NCI-H526 treated with DMSO at 0.1 percent for 48 hours (cell line): ENCODE measurements at regions not wholly inside any gene's neighbourhood (a gene's known extent, or its start where the extent isn't known, plus 50 kb on each side); places are given as distances from the start of the nearest gene placed in this dataset.

ENCODE experiments used
- DNase-seq: peaks from one replicate; lab custom pipeline; 2025; lab: John Stamatoyannopoulos, UW

DNA sequence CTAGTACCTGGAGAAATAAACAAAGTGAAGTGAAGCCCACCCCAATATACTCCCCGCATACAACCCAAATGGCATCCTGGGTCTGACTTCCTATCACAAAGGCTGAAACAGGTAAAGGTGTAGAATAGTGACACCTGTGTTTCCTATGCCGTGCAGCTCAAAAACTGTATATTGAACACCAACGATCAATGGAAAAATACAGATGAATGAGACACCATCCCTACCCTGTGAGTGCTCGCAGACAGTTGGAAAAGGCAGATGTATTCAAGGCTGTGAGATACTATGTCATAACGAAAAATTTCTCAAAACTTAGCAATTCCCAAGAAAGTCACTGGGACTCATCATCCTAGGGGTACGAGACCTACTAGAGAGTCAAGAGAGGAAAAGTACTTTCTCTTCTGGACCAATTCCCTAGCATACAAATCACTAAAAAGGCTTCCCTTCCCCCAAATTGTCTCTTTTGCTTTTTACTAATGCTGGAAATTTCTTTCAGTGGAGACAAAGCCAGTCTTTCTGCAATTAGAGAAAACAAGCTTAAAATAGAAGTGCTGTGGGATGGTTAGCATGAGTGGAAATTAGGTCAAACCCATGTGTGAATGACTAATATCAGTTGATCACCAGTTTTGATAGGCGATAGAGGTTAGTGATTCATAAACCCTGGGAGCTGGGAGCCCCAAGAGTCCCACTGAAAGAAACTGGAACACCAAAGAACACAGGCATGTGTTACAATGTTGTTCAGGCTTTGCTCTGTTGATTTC is 249.7 kb downstream of the SPTSSA start:
- no peak for DNase-seq

DNA sequence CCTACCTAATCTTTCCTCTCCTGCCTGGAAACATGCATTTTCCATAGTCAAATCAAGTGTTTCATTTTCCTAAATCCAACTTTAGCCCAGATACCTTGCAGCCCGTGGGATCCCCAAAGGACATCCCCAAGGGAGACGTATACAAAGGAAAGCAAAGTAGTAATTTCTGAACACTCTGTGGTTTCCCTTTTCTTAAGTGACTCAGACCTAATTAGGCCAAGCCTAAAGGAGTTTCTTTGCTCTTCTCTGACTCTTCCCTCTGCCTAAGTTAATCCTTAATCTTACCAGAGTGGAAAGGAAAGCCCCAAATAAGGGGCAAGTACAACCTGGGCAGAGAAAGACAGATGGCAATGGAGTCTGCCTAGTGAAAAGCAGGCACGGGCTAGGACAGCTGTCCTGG is 250.3 kb downstream of the SPTSSA start:
- no peak for DNase-seq

DNA sequence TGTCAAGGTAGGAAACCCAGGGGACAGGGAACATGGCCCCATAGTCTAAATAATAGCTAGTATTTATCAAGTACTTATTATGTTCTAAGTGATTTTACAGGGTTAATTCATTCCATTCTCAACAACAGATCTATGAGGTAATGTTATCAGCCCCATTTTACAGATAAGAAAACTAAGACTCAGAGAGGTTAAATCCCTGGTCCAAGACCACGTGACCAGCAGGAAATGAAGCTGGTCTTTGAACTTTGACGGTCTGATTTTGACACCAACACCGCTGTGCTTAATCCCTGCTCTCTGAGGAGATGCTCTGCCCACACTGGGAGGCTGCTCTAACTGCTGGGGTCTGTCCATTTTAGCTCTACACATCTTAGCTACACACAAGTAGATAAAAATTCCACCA is 253.5 kb downstream of the SPTSSA start:
- no peak for DNase-seq

DNA sequence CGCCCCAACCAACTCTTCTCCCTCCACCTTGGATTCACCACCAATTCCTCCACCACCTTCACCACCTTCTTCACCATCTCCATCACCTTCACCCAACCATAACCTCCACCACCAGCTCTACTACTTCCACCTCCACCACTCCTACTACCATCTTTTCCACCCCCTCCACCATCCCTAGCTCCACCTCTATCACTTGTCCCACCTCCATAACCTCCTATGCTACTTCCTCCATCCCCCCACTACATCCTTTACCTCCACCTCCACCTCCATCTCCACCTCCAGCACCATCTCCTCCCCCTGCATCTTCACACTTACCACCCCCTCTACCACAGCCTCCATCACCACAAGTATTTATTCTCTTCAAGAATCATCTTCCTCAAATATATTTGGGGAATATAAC is 254.9 kb upstream of the EGLN3 start:
- DNase-seq: no peak

DNA sequence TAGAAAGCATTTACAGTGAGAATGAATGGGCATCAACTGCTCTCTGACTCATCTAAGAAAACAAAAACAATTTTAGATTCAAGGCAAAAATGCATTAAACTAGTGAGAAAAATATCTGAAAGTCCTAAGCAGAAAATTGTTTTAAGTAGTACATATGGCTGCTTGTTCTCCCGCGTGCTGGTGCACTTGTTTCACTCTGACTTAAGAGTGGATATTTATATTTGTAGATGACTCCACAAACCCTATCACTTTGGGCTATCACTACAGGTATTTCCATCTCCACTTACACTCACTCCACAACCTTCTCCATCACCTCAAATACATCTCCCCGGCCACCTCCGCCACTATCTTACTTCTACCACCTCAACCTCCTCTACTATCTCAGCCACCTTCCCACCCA is 253.9 kb upstream of the EGLN3 start:
- DNase-seq: no peak

DNA sequence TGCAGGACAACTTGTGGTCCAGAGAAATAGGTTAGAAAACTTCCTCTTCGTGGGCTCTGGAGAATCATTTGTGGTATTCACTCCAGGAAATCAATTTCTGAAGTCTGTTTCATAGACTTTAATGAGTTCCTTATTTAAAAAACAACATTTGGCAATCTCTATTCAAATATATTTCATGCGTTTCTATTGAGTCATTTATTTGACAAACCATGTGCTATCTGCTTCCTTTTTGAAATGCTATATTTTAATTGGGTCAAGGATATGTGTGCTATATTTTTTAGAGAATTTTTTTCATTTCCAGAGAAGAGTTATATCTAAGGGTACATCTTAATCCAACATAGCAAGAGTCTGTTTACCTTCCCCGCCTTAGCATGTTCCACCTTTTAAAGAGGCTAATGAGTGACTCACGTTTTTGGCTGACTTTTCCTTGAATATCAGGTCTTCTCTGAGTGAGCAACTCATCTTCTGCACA is 252.4 kb upstream of the EGLN3 start:
- no peak for DNase-seq

DNA sequence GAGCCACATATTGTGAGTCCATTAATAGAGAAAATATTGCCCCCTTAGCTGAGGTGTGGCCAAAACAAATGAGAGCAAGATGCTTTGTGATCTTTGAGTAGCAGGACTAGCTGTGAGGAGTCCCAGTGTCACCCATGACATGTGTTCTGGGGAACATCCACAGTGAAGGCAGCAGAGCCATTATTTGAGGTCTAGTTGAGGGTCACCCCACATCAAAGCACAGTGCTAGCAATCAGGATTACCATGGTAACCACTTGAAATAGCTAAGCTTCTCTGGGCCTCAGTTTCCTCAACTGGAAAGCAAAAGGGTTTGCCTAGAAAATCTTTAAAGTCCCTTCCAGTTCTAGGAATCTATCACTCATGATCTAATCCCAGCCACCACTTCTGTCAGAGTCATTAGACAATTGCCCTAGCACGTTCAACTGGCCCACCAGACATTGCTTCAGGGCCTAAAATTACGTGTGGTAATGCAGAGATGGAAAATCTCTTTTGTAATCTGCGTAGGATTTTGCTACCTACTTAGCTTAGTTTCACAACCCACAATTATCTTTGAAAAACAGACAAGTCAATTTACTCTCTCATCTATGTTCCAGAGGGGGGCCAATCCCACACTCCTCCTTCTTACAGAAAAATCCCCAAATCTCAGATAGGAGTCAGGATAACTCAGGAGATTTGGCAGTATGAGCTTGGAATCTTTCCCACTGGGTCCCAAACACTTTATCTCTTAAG is 251.2 kb upstream of the EGLN3 start:
- DNase-seq: no peak

DNA sequence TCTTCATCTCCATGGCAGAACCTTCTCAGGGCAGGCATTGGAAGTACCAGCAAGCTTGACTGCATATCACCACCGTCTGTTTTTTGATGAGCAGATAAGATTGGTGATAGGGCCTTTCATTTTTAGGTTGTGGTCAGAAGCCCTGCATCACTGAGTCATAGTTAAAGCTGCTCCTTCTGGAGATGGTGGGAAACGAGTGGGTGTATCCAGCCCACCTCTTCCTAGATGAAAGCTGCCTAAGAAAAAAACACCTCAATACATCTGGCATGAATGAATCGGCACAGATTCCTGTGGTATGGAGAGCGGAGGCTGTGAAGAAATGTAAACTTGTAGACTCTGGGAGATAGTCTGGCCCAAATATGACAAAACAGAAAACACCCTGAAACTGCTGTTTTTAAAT is 248.7 kb upstream of the EGLN3 start:
- DNase-seq: no peak

DNA sequence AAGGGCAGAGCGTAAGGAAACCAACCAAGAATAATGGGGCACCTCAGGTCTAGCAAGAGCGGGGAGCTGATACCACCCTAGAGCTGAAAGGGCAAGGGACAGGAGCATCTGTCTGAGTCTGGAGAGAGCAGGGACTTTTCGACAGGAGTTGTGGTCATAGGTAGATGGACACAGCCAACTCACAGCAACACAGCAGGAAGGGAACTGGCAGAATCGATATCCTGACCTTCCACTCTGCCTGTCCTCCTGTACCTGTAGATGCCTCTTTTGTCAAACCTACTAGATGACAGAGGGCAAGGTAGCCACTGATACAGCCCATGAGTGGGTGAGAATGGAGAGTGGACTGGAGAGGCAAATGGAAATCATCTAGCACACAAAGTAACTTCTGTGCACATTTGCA is 247.2 kb upstream of the EGLN3 start:
- no peak for DNase-seq

DNA sequence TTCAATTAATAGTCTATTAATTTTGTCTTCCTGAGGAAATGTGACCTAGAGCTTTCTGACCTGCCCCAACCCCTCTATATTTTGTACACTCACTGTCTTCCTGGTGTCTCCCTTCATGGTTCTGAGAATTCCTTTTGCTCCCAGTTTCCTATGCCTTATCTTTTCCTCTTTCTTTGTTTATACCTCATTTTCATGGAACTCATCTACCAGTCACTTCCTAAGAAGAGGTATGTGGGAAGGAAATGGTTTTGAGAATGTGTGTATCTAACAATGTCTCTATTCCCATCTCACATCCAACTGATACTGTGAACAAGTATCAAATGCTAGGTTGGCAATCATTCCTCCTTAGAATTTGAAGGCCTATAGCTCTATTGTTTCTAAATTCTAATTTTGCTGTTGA is 245.1 kb upstream of the EGLN3 start:
- DNase-seq: no peak

DNA sequence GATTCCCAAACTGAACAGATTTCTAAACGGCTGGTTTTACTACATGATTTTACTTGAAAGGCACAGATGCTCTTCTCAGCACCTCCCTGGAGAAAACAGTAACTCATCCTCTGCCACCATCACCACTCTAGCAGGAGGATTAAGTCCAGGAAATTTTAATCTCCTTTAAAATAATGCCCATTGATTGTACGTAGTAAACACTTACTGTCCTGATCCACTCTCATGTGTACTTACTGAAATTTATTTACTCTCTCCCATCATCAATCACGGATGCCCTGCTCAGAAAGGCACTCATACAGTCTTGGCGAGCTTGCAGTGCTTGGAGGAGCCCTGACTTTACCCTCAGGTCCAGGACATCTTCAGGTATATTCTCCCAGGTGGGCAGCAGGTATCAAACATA is 239.8 kb upstream of the EGLN3 start:
- DNase-seq: no peak

DNA sequence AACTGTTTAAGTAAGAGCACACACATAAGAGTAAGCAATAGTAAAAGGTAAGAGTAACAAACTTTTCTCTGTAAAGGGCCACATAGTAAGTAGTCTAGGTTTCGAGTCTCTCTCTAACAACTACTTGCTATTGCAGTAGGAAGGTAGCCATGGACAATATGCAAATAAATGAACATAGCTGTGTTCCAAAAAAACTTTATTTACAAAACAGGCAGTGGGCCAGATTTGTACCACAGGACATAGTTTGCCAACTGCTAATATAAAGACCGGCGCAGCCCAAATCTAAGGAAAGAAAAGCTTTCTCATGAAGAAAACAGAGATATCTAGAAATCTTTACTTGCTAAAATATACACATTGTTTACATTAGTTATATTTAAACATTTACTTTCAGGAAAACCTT is 239.0 kb upstream of the EGLN3 start:
- no peak for DNase-seq

DNA sequence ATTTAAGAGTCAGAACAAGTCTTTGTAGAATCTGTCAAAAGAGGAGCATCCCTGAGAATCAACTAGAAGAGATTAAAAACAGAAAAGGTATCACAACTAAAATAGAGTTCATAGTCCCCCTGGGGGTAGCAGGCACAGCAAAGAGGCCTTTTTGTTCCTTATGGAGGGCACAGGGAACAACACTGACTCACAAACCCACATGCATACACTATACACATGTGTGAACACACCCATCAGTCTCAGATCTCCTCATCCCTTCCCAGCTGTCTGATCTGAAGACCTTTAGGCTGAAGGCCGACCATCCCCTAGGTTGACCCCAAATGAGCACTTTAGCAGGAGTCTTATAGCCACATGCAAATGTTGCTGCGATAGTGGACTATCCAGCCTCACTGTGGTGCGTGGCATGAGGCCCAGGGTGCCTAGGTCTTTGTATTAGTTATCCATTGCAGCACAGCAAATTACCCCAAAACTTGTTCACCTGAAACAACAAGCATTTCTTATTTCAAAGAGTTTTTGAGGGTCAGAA is 236.7 kb upstream of the EGLN3 start:
- no peak for DNase-seq

DNA sequence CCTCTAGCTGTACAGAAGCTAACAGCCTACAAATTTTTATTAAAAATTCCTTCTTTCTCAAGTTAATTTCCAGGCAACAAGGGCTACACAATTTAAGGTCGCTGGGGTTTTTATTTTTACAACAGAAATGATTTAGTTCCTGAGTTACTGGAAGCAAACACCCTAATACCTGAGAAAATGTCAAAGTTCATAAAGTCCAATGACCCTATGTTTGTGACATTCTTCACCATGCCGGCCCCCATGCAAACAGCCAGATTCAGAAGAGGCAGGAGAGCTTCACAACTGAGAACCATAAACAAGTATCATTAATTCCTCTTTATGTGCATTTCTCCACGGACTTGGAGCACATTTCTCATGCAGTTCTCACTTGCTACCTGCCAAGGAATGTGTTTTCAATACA is 236.2 kb upstream of the EGLN3 start:
- no peak for DNase-seq

DNA sequence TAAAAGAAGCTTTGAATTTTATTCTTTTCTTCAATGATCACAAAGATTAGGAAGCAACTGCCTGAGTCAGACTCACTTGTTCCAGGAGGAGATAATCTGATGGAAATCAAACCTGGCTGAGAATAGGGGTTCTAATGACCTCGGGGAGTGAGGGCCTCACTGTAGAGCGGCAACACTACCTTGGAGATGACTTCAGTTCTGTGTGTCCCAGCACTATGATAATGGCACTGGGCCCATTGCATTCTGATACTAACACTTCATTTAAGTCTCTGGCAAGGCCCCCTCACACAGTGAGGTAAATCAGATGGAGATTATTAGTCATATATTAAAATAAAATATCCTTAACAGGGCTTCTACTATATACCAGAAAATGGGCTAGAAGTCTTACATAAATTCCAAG is 233.3 kb upstream of the EGLN3 start:
- DNase-seq: no peak

DNA sequence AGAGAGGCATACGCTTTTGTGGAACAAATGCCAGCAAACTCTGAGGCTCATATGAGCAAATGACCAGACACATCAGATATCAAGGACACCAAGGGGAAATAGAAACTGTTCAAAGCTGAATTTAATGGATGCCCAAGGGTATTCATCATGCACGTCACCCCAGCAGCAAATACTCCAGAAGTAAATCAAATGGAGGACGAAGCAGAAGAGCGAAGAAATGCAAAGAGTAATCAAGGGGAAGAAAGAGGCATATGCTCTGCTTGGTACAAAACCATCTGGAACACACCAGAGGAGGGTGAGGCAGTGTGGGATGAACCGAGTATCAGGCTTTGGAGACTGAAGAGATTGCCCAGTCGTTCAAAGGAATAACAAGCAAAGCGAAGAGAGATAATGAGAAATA is 232.6 kb upstream of the EGLN3 start:
- no peak for DNase-seq

DNA sequence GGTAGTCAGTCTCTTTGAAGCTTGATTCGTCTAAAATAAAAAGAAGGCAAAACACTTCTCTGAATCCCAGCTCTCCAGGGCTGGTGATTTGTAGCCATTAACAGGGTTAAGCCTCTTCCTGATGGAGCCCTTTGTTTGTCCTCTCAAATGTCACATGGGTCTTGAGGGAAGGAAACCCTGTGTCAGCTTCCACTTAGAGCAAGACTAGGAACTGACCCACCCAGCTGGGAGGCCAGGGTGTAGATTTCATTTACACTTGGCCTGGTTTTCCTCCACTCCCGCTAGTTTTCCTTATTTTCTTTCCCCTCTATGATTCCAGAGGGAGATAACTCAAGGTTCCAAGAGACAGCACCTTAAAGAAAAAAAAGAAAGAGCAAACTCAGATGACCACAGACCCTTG is 230.5 kb upstream of the EGLN3 start:
- DNase-seq: no peak

DNA sequence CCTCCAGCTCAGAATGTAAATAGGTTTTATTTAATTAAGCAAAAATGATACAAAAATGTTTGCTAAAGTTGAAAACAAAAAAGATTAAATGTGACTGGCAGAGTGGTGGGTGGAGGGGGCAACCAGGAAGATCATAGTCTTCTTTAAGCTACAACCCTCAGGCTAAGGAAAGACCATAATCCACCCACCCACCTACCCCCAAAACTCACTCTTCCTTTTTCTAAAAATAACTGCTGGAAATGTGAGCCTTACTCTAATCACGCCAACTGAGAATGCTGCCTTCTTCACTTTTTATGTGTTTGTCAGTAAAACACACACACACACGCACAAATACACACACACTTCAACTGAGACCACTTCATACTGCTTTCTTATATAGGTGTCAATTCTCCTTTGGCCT is 230.0 kb upstream of the EGLN3 start:
- DNase-seq: no peak

DNA sequence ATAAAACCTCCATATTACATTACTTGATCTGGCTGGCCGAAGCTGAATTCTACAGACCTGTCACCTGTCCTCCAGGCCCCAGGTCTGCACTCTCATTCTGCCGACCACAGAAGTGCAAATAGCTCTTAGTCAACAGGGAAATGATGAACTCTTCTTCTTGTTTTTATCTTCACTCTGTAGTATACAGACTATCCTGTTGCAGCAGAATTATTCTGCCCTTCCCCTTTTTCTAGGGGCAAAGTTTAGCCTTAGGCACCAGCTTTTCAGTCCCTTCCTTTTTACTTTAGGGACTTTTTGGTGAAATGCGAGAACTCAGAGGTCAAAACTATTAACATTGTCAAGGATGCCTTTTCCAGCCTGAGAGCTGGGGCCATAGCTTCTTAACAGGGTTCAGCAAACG is 229.6 kb upstream of the EGLN3 start:
- no peak for DNase-seq

DNA sequence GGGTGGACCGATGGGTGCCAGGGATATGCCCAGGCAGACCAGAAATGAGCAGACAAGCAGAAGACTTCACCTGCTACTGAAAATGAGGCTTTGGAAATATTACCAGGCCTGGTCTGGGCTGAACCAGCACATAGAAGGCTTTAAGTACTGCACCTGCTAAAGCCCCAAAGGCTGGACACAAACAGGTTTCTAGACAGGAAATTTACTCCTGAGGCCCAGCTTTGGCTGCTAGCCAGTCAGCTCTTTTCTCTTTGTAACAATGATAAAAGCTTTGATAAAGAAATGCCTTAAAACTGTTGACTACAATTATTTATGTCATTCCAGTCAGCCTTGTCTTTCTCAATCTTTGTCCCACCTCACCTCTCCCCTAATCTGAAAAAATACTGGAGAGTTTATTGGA is 228.9 kb upstream of the EGLN3 start:
- no peak for DNase-seq

DNA sequence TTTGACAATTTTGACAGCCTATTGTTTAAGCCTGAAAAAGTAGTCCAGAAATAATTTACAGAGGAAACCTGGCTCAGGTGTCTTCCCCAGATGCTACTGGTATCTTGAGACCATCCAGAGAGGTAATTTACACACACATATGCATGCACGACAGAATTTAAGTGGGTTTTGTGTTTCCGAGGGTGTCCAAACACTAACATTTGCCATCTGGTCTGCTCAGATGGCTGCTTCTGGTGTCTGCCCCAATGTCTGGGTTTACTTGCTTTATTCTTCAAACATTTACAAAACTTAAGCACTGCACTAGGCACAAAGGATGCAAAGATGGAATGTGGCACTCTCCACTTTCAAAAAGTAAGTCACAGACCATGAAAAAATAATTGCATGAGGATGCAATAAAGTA is 226.6 kb upstream of the EGLN3 start:
- no peak for DNase-seq

DNA sequence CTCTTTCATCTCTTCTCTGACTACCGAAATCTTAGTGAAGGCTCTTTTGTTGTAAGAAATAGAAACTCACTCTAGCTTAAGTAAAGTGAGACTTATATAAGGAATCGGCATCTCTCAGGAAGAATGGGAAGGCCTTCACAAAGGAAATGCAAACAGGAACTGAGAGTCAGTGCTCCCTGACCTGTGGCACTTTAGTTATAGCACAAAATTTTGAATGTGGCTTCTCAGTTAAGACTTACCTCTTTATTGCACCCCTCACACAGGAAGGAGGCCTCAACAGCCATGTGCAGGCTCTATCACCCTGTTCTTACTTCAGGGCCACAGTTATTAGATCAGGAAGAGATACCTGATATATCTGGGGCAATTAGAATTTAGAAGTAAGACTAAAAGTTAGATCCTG is 224.7 kb upstream of the EGLN3 start:
- DNase-seq: no peak

DNA sequence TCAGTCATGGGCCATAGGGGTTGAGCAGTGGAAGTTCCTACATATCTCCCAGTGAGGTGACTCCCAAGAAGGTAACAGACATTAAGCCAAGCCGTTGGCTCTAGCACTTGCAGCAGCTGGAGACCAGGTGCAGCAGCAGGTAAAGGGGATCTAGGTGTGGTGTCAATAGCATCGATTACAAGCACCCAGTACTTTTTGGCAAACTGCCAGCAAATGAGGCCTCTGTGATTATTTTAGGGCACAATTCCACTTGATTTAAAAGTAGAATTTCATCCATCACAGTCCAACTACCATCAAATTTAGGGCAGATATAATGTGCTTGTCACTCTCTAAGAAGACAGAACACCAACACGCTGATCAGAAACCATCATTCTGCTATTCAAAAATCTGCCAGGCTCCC is 224.1 kb upstream of the EGLN3 start:
- DNase-seq: no peak

DNA sequence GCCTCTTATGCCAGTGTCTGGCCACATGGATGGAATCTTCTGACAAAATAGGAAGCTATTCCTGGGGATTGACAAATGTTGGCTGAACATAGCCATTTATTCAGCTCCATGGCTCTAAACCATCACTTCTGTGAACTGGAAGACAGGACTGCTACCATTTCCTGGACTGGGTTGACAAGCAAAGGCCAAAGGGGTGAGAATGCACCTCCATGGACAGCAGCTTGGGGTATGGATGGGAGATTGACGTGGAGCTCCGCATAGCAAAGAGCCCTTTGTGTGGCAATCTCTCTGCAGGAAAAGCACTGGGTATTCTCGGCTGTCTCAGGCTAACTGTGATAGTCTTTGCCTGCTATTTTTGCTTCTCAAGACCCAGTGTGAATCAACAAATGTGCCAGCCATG is 223.0 kb upstream of the EGLN3 start:
- DNase-seq: no peak
